HEK293 (cell line): ENCODE measurements at regions not wholly inside any gene's neighbourhood (a gene's known extent, or its start where the extent isn't known, plus 50 kb on each side); places are given as distances from the start of the nearest gene placed in this dataset.
A peak's percentile ranks its signal among the peaks of the same experiment; 100 is the strongest.

Source experiments
- CTCF ChIA-PET: fragments of 350-600 bp; formaldehyde crosslinking; extraction: SDS; loops from one replicate; lab custom pipeline; 2021; ENCODE audit warnings: antibody characterized with exemption; lab: Yijun Ruan, JAX
- POLR2A ChIA-PET: fragments of 300-600 bp; formaldehyde crosslinking; extraction: SDS; loops from one replicate; lab custom pipeline; 2020; ENCODE audit warnings: antibody characterized with exemption, inconsistent platforms; lab: Yijun Ruan, JAX
- H3K27ac ChIP-seq: fragments of 200-500 bp; sonication (Bioruptor generic); 2 replicates; pipeline ENCODE4 v1.5.1; 2014; ENCODE audit warnings: low read depth, low read length, control low read depth, inconsistent platforms; ENCODE audit errors: extremely low read depth
- H3K36me3 ChIP-seq, 2 experiments: fragments of 200-500 bp in 1 of 2; sonication (Bioruptor generic) in 1 of 2; 1 replicate in 1 of 2; 2 replicates in 1 of 2; pipeline ENCODE4 v1.5.1; 2014 to 2017; ENCODE audit warnings: inconsistent platforms in 2 of 2, low read length in 2 of 2; ENCODE audit not compliant: control insufficient read depth in 2 of 2, insufficient read depth in 1 of 2
- H3K4me1 ChIP-seq: fragments of 200-500 bp; sonication (Bioruptor generic); 2 replicates; pipeline ENCODE4 v1.5.1; 2014; ENCODE audit warnings: mild to moderate bottlenecking, low read length, inconsistent platforms; ENCODE audit not compliant: control insufficient read depth, insufficient read depth
- H3K4me3 ChIP-seq: 2 replicates; pipeline ENCODE4 v1.5.1; 2011; ENCODE audit warnings: low read depth, mild to moderate bottlenecking, control low read depth, low read length, moderate library complexity
- H3K9me3 ChIP-seq: fragments of 200-500 bp; sonication (Bioruptor generic); 2 replicates; pipeline ENCODE4 v1.5.1; 2014; ENCODE audit warnings: low read depth, low read length, inconsistent platforms; ENCODE audit not compliant: control insufficient read depth, insufficient read depth
- CTCF ChIP-seq: fragments of 450-650 bp; formaldehyde crosslinking; IDR thresholded peaks from 2 replicates; pipeline ENCODE4 v1.5.1; 2016; ENCODE audit warnings: missing biosample characterization, missing genetic modification characterization
- KLF7 ChIP-seq: fragments of 450-650 bp; formaldehyde crosslinking; IDR thresholded peaks from 2 replicates; pipeline ENCODE4 v1.5.1; 2016; ENCODE audit warnings: missing biosample characterization, missing genetic modification characterization, borderline replicate concordance
- YY1 ChIP-seq: fragments of 450-650 bp; formaldehyde crosslinking; IDR thresholded peaks from 2 replicates; pipeline ENCODE4 v1.5.1; 2018; ENCODE audit warnings: missing biosample characterization, missing genetic modification characterization
- ZBTB17 ChIP-seq: fragments of 450-650 bp; formaldehyde crosslinking; IDR thresholded peaks from 2 replicates; pipeline ENCODE4 v1.5.1; 2016; ENCODE audit warnings: missing biosample characterization, missing genetic modification characterization
- ZBTB8A ChIP-seq: fragments of 450-650 bp; formaldehyde crosslinking; IDR thresholded peaks from 2 replicates; pipeline ENCODE4 v1.5.1; 2016; ENCODE audit warnings: missing biosample characterization, missing genetic modification characterization
- ZNF214 ChIP-seq: fragments of 450-650 bp; formaldehyde crosslinking; IDR thresholded peaks from 2 replicates; pipeline ENCODE4 v1.5.1; 2017; ENCODE audit warnings: missing biosample characterization, mild to moderate bottlenecking, missing genetic modification characterization, borderline replicate concordance
- ZNF280C ChIP-seq: fragments of 450-650 bp; formaldehyde crosslinking; IDR thresholded peaks from 2 replicates; pipeline ENCODE4 v1.5.1; 2016; ENCODE audit warnings: missing biosample characterization, missing genetic modification characterization
- ZNF311 ChIP-seq: fragments of 450-650 bp; formaldehyde crosslinking; IDR thresholded peaks from 2 replicates; pipeline ENCODE4 v1.5.1; 2017; ENCODE audit warnings: missing biosample characterization, missing genetic modification characterization, borderline replicate concordance
- ZNF362 ChIP-seq: fragments of 450-650 bp; formaldehyde crosslinking; IDR thresholded peaks from 2 replicates; pipeline ENCODE4 v1.5.1; 2016; ENCODE audit warnings: missing biosample characterization, missing genetic modification characterization
- ZNF610 ChIP-seq: fragments of 450-650 bp; formaldehyde crosslinking; IDR thresholded peaks from 2 replicates; pipeline ENCODE4 v1.5.1; 2016; ENCODE audit warnings: missing biosample characterization, missing genetic modification characterization, borderline replicate concordance
- ZNF624 ChIP-seq: fragments of 450-650 bp; formaldehyde crosslinking; IDR thresholded peaks from 2 replicates; pipeline ENCODE4 v1.5.1; 2017; ENCODE audit warnings: missing biosample characterization, missing genetic modification characterization
- ZNF654 ChIP-seq: fragments of 450-650 bp; formaldehyde crosslinking; IDR thresholded peaks from 2 replicates; pipeline ENCODE4 v1.5.1; 2016; ENCODE audit warnings: low read depth, missing biosample characterization, missing genetic modification characterization
- ZNF660 ChIP-seq: fragments of 450-650 bp; IDR thresholded peaks from 2 replicates; pipeline ENCODE4 v1.5.1; 2018; ENCODE audit warnings: missing biosample characterization, mild to moderate bottlenecking, missing genetic modification characterization
- ZNF664 ChIP-seq: fragments of 450-650 bp; formaldehyde crosslinking; IDR thresholded peaks from 2 replicates; pipeline ENCODE4 v1.5.1; 2016; ENCODE audit warnings: missing biosample characterization, missing genetic modification characterization
- ZNF707 ChIP-seq: fragments of 450-650 bp; formaldehyde crosslinking; IDR thresholded peaks from 2 replicates; pipeline ENCODE4 v1.5.1; 2016; ENCODE audit warnings: missing biosample characterization, missing genetic modification characterization
- ZNF747 ChIP-seq: fragments of 450-650 bp; formaldehyde crosslinking; IDR thresholded peaks from 2 replicates; pipeline ENCODE4 v1.5.1; 2016; ENCODE audit warnings: missing biosample characterization, missing genetic modification characterization
- ZNF768 ChIP-seq: fragments of 450-650 bp; formaldehyde crosslinking; IDR thresholded peaks from 2 replicates; pipeline ENCODE4 v1.5.1; 2018; ENCODE audit warnings: missing biosample characterization, mild to moderate bottlenecking, missing genetic modification characterization
- ZNF843 ChIP-seq: fragments of 450-650 bp; formaldehyde crosslinking; IDR thresholded peaks from 2 replicates; pipeline ENCODE4 v1.5.1; 2016; ENCODE audit warnings: missing biosample characterization, missing genetic modification characterization
- ZSCAN30 ChIP-seq: fragments of 450-650 bp; IDR thresholded peaks from 2 replicates; pipeline ENCODE4 v1.5.1; 2018; ENCODE audit warnings: missing biosample characterization, mild to moderate bottlenecking, missing genetic modification characterization, moderate library complexity

- TF ChIP-seq ZNF214 (tag by site-specific recombination): no peak
- no peak for TF ChIP-seq ZNF280C (tag by site-specific recombination)
- TF ChIP-seq ZNF362 (tag by site-specific recombination): no peak
- H3K36me3 ChIP-seq: no peaks in the 10 kb centered on the region
- no peak overlapping the region for H3K4me3 ChIP-seq
- ChIA-PET POLR2A (no interaction called here), CTCF (interaction anchor here (1.0 to 1.7 kb wide), 2 partner anchors 70 to 149 kb away, joined by 3 to 4 read pairs; no protein-coding TSS in a partner anchor)
- no peaks in the 10 kb centered on the region for H3K9me3 ChIP-seq
- no peak overlapping the region for H3K27ac ChIP-seq
- no peaks in the 10 kb centered on the region for H3K4me1 ChIP-seq
Observed at GRCh38 chr14:30373526-30373925, 185.4 kb upstream of the G2E3 start.

- ChIA-PET CTCF (interaction anchor here (0.6 to 2.0 kb wide), 9 partner anchors 10 to 236 kb away, joined by 3 to 15 read pairs (median 4); no protein-coding TSS in a partner anchor), POLR2A (no interaction called here)
- Histone ChIP-seq H3K9me3 (no peaks in the 10 kb centered on the region), H3K4me3 (no peak overlapping the region), H3K27ac (no peak overlapping the region), H3K4me1 (no peaks in the 10 kb centered on the region), H3K36me3 (no peaks in the 10 kb centered on the region)
- TF ChIP-seq ZNF610 (peak; percentile 57; the same call in 1 of the 2 replicates), ZNF843 (tag by site-specific recombination) (no peak), ZNF664 (no peak), ZSCAN30 (tag by site-specific recombination) (no peak), ZNF624 (no peak), ZNF654 (tag by site-specific recombination) (peak; percentile 28), ZBTB8A (no peak), ZBTB17 (no peak), ZNF660 (tag by site-specific recombination) (no peak), YY1 (tag by site-specific recombination) (no peak), ZNF707 (tag by site-specific recombination) (no peak), ZNF311 (tag by site-specific recombination) (no peak), ZNF768 (tag by site-specific recombination) (no peak), KLF7 (tag by site-specific recombination) (no peak), CTCF (tag by site-specific recombination) (no peak), ZNF747 (tag by site-specific recombination) (no peak)
Observed at GRCh38 chr14:30375296-30375892, 183.6 kb upstream of the G2E3 start.
